GM21576 (cell line): ENCODE measurements at regions not wholly inside any gene's neighbourhood (a gene's known extent, or its start where the extent isn't known, plus 50 kb on each side); places are given as distances from the start of the nearest gene placed in this dataset.

Experiments used
- ATAC-seq: cut with Tn5 transposase; IDR thresholded peaks from one replicate; pipeline ENCODE4 v1.9.1; 2021; ENCODE audit warnings: mild to moderate bottlenecking, moderate library complexity; ENCODE audit not compliant: unreplicated experiment

DNA sequence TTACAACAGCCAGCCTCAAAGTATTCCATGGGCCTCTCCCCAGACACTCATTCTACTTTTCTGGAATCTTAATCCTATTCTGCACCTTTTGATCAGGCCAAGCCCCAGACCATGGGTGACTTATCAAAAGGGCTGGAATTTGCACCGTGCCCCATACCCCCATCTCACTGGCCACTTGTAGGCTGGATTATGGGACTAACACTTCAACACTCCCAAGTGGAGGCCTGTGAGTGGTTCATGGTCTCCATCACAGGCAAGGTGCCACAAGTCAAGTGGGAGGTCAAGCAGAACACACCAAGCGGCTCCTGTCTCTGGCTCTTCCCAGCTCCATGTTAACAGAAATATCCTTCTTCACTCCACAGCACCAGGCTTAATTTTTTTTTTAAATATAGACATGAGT, 212.3 kb upstream of the HEY2 start:
- ATAC-seq = no peak

DNA sequence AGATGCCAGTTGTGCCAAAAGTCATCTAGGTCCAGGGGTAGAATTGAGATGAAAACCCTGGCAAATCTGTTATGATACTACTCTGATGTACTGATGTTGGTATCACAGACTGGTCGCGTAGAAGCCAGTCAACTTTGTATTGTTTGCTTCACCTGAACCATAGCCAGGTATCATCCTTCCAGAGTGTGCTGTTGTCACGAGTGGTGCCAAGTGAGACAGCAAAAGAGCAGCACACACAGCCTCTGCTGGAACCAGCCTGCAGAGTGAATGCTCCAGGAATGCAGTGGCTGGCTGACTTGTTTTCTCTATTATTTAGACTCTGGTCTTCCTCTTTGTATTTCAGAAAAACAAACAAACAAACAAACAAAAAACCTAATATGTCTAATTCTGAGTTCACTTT, 209.5 kb upstream of the HEY2 start:
- ATAC-seq = no peak

DNA sequence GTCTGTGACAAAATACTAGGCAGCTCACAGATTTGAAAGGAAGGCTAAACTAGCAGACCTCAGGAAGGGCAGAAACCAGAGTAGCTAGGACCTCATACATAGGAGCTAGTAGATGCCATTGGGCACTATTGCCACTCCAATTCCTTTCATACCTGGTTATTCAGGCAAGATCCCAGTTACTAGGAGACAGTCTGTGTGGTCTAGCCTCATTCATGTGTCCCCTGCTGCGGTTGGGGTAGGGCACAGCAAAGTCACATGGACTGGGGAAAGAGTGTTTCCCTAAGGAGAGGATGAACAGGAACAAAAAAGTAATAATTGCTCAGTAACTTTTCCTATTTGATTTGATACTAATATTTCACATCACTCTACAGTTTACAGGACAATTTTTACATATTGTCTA, 204.6 kb upstream of the HEY2 start:
- no peak for ATAC-seq

DNA sequence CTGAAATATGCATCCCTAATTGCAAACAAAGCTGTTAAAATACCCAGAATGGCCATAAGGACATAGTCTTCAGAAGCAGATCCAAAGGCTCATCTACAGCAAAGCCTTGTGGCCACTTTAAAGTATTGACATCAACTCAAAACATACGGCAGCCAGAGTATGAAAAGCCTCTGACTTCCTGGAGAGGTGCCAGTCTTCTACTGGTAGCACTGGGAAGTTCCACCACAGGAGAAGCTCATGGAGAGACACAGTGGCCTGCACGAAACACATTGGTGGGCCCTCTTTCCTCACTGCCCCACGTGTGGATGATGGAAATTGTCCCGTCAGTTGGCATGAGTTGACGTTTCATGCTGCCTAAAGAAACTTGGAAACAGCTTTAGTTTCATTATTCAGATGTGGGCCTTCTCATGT, 202.6 kb upstream of the HEY2 start:
- ATAC-seq = no peak

DNA sequence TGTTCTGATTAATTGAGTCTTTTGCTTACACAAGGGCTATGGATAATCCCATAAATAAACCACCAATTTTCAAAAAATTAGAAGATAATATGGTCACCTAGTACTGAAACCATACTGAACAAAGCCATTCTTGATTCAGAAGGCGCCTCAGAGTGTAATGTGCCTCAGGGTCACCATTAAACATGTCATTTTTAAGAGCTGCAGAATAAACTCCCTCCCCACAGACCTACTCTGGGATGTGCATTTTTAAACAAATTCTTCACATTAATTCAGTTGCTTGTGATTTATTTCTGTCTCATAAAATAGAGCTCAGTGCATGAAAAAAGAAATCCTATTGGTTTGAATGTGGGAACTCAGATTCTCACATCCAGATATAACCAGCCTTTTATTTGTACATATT, 202.1 kb upstream of the HEY2 start:
- no peak for ATAC-seq

DNA sequence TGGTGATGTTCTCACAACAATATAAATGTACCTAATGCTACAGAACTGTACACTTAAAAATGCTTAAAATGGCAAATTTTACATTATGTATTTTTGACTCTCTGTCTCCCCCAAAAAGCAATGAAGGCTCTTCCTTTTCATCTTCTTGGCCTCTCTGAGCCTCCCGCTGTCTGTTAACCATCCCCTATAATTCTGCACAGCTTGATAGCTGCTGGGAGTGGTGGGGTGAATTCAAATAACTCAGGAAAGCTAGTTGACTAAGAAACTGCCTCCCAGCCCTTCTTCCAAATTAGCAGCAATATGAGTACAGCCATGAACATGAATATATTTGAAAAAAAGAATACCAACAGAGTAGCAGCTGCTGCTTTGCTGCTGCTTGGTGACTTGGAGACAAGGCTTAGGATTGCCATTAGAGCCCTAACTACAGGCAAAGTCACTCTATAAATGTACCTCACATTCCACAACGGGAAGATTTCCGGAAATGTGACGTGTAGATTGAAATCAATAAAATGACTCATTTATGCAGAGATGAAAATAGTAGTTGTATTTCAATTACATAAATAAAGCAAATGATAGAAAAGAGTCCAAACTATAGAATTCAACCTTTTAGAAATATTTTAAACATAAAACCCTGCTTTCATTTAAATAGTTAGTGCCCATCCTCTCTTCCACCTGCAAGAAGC, 200.1 kb upstream of the HEY2 start:
- ATAC-seq = no peak

DNA sequence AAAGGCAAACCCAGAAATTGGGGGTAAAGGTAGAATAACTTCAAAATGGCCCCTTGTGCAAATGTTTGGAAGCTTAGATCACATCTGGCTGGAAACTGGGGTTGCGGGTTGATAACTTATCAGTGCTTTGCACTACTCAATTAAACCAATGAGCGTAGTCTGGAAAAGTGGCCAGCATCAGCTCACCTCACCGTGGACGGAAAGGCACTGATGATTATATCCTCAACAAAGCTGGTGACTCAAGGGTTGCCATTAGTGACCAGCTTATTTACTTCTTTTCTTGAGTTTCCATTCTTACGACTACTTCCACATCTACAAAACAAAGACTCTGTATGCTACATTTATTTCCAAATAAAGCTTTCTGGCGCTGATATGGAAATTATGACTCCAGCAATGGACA, 198.5 kb upstream of the HEY2 start:
- ATAC-seq = no peak

DNA sequence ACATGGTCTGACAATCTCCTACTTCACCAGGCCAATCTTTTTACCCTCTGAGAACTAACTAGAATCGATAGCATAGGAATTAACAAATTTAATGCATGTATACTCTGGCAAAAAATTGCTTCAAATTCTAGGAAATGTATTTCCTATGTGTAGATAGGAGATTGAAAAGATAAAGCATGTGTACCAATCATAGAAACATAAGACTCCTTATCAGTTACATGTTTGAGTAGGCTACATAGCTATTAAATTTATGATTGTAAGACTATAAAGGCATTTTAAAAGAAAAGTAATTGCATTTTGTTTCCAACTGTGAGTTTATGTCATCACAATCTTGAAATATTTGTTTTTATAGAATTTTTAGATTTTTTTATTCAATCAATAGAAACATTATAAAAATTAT, 196.6 kb upstream of the HEY2 start:
- no peak for ATAC-seq

DNA sequence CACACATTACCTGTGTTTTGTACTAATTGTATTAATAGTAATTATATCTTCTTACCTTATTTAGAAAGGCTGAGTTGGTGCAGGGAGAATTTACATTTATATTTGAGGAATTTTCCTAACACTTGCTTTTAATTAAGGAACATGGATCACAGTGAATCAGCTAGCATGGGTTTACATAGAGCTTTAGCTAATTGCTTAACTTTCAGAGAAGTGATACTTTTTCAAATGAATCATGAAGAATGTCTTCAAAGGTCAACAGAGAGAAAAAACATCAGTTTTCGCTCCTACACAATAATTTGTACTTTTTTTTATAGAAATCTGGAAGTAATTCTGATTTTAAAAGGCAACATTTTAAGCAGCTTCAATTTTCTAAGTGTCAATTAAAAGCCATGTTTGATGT, 195.0 kb upstream of the HEY2 start:
- ATAC-seq = no peak

DNA sequence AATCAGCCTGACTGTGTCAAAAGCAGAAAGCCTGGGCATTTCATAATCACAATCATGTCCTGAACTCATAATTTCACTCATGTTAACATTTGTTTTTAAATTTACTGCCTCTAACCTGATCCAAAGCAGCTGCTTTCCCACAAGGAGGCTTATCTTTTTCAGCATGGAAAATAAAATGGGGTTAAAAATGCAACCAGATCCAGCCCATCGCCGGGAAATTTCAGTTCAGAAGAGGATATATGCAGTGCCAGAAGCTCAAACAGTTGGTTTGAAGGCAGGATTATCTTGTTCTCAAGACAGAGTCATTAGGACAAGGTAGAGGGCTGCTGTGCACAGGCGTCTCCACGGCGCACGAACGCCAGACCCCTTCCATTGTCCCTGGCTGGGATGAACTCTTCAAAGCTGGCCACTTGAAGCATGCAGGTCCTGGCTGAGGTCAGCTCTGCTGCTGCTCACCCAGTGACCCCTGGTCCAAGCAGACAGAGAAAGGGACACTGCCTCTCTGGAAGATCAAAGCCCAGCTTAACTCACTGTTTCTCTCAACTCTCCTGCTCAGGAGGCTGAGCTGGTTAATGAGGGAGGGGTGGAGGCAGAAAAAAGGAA, 191.1 kb upstream of the HEY2 start:
- ATAC-seq = no peak

DNA sequence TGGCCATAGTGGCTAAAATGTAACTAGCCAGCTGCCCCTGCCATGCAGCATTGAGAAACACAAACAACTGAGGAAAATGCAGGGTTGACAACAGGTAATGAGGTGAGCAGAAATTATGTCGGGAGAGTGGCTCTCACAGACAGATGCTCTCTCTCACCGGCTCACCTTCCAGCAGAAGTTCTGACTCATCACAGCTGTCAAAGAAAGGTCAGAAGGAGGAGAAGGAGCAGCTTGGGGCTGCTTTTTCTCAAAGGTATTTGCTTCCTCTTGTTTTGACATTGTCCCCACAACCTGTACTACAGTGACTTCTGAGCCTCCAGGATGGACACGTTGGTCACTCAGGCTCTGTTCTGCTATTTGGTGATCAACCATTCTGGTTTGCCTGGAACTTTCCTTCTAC, 190.5 kb upstream of the HEY2 start:
- ATAC-seq = no peak

DNA sequence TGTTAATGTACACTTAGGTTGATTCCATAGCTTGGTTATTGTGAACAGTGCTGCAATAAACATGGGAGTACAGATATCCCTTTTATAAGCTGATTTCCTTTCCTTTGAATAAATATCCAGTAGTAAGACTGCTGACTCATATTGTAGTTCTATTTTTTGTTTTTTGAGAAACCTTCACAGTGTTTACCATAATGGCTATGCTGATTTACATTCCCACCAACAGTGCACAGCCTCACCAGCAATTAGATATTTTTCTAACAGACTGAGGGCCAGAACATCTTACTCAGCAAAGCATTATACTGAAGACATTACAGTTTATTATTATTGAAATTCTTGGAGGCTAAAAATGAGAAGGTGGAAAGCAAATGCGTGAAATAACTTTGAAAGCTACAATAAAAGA, 187.3 kb upstream of the HEY2 start:
- ATAC-seq = no peak

DNA sequence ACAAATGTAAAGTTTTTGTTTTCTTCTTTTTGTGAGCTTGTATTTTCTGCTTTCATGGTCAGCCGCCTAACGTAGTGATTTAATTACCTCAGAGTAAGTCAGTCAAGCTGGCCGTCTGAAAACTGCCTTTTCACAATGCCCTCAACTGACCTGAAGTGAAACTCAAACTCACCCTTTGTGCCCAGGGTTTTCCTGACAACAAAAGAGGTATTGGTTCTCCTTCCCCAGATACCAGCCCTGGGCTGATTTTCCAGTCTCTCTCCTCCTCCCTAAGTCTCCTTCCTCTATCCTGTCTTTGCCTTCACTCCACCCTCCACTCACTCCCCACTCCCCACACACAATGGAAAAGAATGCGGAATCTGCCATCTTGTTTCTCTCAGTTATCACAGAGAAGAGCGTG, 184.5 kb upstream of the HEY2 start:
- no peak for ATAC-seq

DNA sequence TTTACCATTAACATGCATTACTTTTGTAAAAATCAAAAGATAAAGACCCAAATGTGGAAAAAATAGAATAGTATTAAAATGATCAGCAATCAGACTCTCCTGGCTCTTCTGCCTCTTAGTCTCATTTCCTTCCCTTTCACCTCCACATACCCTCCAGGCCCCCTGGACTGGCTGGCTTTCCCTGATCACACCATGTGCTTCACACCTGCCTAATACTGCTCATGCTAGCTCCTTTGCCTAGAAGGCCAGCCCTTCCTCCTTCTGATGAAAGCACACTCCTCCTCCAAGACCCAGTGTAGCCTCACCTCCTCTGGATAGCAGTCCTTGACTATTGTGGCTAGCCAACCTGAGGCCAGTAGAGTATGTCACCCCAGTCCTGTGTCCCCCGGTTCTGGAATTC, 182.0 kb upstream of the HEY2 start:
- no peak for ATAC-seq

DNA sequence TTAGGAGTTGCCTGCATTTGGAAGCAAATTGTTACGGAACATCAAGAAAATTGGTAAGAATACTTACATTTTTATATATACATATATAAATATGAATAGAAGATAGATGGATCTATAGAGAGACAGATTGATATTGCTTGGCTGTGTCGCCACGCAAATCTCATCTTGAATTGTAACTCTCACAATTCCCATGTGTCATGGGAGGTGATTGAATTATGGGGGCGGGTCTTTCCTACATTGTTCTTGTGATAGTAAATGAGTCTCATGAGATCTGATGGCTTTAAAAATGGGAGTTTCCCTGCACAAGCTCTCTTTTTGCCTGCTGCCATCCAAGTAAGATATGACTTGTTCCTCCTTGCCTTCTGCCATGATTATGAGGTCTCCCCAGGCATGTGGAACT, 180.8 kb upstream of the HEY2 start:
- ATAC-seq = no peak

DNA sequence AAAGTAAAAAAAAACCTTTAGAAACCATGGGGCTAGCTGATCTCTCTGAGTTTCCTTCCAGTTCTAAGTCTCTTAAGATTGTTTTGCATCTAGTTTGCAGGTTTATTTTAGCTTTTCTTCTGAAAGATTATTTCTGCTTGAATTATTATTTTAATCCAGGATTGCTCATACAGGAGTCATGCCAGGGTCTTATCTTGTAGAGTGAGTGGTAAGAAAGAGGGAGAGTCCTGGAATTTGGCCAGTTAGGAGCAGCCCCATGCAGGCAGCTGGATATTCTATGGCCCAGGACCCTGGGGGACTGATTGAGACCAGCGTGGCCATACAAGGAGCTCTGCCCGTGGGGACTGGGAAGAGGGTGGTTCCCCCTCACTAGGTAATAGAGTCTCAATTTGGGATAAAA, 178.9 kb upstream of the HEY2 start:
- ATAC-seq = no peak

DNA sequence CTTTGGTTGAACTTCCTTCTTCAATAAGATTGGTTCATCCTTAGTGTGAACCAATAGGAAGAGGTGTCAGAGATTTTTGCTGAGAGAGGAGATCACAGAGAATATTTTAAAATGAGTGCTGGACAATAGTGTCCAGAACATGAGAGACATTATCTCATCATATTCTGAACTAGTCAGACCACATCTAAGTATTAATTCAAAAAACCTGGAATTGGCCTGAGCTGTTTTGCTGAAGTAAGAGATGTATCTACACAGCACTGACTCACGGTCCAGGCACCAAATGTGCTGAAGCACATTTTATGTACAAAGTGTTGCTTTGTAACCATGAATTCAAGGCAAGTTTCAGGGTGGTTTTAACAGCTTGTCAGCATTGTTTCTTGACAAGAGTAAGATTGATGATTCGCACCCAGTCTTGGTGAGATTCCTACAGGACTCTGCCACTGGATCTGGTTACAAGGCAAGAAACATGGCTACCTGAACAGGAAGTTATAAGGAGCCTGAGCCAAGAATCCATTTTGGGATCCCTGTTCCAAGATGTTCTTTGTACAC, 178.2 kb upstream of the HEY2 start:
- no peak for ATAC-seq

DNA sequence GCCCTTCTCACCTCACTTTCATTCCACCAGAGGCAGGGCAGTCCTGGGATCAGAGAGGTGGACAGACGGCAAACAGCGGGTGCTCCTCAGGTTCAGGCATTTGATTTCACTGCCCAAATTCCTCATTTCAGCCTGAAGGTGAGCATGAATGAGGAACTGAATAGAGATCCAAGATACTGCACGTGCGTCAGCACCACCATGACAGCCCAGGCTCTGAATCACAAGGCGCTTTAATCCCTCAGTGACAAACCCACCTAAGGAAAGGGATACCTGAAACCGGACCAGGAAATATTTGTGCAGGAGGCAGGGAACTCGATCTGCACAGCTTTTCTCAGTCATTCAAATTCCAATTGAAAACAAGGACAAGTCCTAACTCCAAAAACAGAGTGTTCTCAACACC, 174.8 kb upstream of the HEY2 start:
- no peak for ATAC-seq

DNA sequence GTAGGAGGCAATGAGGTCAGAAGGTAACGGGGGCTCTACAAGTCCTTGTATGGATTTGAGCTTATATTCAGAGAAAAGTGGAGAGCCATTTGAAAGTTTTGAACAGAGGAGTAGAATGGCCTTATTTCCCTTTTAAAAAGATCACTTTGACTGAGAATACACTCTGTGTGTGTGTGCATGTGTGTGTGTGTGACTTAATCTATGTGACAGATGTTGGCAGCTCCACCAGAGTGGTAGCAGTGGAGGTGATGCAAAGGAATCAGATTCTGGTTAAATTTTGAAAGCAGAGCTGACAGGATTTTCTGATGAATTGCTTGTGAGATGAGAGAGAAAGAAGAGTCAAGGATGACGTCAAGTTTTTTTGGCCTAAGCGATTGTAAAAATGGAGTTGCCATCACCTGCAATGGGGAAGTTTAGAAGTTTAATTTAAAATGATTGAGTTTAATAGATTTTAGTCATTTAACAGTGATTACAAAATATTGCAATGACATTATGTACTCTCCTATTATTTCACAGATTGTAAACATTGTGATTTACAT, 172.2 kb upstream of the HEY2 start:
- no peak for ATAC-seq

DNA sequence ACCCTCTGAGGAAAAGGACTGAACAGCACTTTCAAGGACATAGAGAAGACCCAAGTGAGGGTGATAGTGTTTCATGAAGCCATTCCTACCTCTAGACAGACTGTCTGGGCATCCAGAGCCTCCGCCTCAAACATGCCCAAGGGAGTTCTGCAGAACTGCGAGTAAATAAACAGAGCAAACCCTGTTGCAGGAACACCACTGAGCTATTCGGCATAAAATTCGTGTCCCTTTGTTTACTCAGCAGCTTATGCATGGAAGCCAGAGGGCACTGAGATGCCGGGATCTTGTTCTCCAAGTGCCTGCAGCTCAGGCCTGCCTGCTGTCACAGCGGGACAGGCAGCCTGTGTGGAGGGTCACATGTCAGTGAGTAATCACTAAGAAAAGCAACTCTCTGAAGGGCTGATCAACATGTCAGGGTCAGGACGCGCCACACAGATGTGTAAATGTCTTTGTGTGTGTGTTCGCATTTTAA, 164.9 kb upstream of the HEY2 start:
- ATAC-seq = no peak

DNA sequence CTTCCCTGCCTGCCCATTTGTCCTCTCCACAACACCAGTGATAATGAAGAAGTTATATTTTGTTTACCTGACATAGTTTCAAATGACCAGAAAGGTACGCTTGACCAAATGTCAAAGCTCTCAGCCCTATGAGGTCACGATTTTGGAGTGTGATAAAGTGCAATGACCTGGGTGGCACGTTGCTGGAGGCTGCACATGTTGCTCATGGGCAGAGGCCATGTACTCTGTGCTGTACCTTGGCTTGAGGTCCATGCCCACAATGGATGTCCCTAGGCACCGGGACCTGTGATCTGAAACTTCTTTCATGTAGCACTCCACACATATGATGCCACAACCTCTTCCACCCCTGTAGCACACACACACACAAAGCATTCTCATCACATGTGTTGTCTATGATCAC, 164.0 kb upstream of the HEY2 start:
- no peak for ATAC-seq

DNA sequence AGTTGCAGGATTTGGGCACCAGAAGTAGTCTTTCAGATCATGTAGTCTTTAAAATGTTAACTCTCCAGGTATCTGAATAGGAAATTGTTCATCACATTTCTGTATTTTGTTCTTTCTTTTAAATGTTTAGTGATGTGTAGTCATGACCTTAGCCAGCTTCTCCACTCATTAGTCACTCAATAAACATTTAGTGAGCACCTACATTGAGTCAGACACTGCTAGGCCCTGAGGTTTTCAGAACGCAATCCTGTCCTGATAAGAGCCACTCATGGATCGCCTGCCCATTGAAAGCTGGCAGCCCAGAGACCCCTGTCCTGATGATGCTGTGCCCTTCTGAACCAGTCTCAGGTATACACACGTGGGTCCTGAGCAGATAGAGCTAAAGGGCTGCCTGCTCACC, 163.4 kb upstream of the HEY2 start:
- no peak for ATAC-seq

DNA sequence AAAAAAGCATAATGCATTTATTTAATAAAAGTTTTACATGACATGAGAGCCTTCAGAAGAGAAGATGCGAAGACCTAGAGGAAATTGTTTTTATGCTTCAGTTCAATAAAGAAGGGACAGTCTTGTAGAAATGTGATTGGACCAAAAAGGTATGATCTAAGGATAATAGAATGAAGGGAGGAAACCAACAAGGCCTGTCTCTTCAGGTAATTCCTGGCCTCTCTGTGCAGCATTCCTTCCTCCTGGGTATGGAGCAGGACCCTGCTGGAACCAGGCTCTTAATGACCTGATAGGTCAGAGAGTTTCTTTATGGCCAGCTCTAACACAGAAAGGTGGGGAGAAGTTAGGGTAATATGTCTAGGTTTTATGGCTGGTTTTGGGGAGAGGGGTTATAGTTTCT, 162.8 kb upstream of the HEY2 start:
- ATAC-seq = no peak
